HG03439 (cell line): ENCODE measurements at regions not wholly inside any gene's neighbourhood (a gene's known extent, or its start where the extent isn't known, plus 50 kb on each side); places are given as distances from the start of the nearest gene placed in this dataset.
"Not testable (repeated sequence)": the region's sequence is repeated elsewhere in the genome, so short reads cannot be mapped to it uniquely, and the experiment has no call there.

Experiments used
- ATAC-seq: cut with Tn5 transposase; IDR thresholded peaks from one replicate; pipeline ENCODE4 v1.9.1; 2021; ENCODE audit warnings: mild to moderate bottlenecking, moderate library complexity; ENCODE audit not compliant: unreplicated experiment

DNA sequence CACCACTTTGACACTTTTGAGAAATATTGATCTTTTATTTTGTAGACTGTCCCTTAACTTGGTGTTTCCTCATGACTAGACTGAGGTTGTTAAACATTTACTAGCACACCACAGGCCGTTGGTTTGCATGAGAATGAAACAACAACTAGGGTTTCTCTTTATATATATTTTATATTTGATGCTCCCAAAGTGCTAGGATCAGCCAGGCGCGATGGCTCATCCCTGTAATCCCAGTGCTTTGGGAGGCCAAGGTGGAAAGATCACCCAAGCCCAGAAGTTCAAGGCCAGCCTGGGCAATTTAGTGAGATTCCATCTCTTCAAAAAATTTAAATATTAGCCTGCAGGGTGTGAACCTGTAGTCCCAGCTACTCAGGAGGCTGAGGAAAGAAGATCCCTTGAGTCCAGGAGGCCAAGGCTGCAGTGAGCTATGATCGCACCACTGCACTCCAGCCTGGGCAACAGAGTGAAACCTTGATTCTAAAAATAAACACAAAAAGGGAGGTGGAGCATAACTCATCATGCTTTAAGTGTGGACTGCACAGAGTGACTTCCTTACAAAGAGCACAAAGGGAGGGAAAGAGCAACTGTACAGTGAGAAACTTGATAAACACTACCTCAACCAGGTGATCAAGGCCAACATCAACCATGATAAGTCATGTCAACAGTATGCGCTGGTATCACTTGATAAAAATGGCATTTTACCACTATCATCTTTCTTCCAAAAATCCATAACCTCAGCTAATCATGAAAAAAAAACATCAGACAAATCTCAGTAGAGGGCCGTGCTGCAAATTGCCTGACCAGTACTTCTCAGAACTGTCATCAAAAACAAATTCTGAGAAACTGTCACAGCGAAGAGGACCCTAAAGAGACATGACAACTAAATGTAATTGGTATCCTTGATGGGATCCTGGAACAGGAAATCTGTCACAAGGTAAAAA, 72.8 kb upstream of the ATF7IP2 start:
- peak; percentile 81 for ATAC-seq

DNA sequence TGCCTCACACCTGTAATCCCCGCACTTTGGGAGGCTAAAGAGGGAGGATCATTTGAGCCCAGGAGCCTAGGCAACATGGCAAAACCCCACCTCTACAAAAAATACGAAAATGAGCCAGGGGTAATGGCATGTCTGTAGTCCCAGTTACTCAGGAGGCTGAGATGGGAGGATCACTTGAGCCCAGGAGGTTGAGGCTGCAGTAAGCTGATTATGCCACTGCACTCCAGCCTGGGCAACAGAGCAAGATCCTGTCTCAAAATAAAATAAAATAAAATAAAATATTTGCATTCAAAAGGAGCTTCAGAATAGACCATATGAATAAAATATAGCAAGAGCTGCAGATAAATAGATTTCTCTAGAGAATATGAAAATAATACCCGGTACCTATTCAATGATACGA, 71.5 kb upstream of the ATF7IP2 start:
- no peak for ATAC-seq

DNA sequence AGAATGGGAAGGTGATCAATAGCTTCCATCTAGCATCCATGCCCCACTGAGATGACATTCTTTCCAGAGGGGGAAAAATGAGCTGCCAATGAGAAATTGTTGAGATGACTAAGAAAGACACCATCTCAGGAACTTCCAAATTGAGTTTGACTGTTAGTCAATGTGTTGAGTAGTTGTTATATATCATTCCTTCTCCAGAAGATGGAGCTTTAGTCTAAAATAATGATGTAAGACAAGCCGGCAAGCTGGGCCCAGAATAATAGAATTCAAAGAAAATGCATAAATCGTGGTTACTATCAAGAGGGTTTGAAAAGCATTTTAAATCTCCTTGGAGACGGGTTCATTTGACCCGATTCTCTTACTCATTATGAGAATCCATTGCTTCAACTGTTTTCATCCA, 71.0 kb upstream of the ATF7IP2 start:
- no peak for ATAC-seq

DNA sequence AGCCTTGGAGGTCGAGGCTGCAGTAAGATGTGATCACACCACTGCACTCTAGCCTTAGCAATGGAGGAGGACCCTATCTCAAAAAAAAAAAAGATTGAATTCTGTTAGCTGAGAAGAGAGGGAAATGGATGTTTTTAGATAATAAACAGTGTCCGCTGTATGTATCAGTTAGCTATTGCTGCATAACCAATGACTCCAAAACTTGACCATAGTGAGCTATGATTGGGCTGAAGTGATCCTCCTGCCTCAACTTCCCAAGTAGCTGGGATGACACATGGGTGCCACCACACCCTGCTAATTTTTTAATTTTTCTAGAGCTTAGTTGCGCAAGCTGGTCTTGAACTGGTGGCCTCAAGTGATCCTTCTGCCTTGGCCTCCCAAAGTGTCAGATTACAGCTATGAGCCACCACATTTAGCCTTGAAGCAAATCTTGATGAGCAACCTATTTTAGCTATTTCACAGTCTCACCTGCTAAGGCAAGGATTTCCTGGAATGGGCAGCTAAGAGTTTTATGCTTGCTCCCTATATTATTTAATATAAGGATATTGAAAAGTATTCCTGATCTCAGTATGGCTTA, 68.3 kb upstream of the ATF7IP2 start:
- ATAC-seq = no peak

DNA sequence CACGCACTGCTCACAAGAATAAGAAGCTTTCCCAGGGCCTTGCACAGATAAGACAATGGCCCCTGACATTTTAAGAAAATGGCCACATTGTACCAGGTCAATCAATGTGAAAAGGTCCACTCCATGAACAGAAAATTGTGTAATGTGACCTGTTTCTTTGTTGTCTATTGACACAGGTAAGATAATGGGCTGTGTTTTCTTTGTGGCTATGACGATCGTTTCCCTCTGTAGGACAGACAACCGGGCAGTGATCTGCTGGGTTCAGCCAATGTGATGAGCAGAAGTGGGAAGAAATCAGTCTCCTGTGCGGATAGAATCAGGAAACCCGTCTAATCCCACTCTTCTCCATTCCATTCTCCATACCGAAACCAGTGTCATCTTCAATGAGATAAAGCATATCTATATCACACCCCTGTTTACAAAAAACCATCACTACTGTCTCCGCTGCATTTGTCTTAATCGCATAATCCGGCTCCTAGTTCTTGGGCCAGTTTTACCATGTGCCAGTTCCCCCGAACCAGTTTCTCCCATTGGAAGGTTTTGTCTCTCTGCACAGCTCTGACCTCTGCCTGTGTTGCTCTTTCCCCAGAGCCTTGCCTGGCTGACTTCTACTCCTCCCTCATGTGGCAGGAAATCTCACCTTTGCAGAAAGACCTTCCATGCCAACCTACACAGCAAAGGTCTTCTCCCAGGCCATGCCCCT, 66.9 kb upstream of the ATF7IP2 start:
- ATAC-seq = no peak

DNA sequence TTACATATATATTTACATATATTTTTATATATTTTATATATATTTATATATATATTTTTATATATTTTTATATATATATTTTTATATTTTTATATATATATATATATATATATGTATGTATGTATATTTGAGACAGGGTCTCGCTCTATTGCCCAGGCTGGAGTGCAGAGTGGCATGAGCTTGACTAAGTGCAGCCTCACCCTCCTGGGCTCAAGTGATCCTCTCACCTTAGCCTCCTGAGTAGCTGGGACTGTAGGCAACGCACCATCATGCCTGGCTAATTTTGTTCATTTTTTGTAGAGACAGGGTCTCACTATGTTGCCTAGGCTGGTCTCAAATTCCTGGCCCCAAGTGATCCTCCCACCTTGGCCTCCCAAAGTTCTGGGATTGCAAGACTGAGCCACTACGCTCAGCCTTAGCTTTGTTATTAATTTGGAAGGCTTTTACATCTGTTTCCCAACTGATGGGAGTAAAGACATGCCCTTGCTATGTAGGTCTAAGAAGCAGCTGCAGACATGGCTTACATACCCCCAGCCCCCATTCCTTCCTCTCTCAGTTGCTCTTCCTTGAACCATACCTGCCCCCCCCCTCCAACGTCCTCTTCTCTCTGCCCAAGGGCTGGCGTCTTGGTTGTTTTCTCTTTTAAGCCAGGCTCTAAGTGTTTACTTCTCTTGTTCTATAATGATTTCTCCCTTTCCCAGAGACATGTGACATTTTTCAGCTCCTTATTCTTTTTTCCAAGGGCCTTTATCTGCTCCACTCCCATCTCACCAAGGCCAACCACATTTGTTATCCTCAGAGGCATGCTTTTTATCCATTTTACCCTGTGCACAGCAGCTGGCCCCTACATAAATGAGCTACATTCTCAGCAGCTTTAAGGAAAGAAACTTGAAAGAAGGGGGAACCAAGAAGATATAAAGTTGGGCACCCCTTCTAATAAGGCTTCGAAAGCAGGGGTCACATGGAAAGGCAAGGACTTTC, 64.2 kb upstream of the ATF7IP2 start:
- ATAC-seq = no peak

DNA sequence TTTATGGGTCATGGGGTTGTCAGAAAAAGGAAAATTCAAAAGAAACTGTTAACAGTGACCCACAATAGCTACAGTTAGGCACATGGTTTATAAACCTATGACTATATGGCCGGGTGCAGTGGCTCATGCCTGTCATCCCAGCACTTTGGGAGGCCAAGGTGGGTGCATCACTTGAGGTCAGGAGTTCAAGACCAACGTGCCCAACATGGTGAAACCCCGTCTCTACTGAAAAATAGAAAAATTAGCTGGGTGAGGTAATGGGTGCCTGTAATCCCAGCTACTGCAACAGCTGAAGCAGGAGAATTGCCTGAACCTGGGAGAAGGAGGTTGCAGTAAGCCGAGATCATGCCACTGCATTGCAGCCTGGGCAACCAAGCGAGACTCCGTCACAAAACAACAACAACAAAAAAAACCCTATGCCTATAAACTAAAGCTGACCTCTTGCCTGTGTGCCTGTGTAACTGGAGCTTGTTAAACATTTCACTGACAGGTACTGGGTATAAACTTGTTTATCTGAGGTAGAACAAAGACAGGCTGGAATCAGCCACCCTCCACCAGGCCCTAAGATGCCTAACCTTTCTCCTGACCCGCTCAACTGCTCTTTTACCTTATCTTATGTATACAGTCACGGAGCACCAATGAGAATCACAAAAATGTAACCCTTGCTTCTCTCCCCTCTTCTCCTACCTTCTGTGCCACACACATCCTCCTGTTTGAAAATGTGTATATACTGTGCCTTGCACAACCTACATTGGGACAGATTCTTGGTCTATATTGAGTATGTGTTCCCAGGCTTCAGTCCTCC, 62.9 kb upstream of the ATF7IP2 start:
- ATAC-seq = no peak

DNA sequence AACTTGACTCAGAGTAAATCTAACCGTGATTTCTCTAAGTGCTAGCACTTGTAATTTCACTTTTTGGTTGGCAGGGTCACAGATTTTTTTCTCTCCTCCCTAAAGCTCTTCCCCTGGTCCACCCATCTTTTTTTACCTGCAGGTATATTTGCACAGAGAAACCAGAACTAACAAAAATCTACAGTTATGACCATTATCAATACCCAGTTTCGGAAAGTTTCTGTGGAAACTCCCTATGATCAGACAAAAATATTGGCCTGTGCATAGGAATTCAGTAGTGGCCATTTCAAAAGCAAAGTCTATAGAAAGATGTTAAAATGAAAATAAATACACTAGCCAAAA, 62.4 kb upstream of the ATF7IP2 start:
- ATAC-seq = no peak

DNA sequence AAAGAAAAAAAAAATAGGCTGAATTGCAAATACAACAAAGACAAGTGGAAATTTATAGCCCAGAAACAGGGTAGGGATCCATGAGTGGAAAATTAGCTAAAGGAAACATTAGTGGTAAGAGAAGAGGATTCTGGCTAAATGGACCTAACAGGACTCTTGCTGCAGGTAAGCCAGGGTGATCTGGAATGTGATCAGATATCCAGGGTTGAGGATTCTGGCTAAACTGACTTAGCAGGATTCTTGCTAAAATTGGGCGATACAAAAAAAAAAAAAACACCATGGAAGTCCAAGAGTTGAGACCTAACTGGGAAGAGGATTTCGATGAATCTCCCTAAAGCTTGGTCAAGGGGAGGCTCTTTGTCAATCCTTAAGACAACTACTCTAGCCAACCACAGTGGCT, 61.7 kb upstream of the ATF7IP2 start:
- no peak for ATAC-seq

DNA sequence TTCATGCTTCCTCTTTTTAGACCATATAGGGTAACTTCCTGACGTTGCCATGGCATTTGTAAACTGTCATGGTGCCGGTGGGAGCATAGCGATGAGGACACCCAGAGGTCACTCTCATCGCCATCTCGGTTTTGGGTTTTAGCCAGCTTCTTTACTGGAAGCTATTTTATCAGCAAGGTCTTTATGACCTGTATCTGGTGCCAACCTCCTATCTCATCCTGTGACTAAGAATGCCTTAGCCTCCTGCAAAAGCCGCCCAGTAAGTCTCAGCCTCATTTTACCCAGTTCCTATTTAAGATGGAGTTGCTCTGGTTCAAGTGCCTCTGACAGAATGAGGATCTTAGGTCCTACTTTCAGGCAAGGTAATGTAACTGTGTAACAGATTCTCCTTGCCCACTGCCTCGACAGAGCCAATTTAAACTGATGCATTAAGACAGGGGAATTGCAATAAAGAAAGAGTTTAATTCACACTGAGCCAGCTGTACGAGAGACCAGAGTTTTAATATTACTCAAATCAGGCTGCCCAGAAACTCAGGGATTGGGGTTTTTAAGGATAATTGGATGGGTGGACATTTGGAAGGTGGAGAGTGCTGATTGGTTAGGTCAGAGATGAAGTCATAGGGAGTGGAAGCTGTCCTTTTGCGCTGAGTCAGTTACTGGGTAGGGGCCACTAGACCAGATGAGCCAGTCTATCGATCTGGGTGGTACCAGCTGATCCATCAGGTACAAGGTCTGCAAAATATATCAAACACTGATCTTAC, 59.9 kb upstream of the ATF7IP2 start:
- ATAC-seq = no peak

DNA sequence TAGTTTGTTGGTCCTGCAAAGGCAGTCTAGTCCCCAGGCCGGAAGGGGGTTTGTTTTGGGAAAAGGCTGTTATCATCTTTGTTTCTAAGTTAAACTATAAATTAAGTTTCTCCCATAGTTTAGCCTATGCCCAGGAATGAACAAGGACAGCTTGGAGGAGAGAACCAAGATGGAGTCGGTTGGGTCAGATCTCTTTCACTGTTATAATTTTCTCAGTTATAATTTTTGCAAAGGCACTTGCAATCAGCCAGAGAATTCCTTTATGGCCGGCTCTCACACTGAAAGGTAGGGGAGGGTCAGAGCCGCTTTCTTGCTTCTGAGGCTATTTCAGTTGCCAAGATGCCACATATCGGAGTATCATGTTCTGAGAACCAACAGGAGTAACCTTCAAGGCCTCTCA, 59.2 kb upstream of the ATF7IP2 start:
- no peak for ATAC-seq

DNA sequence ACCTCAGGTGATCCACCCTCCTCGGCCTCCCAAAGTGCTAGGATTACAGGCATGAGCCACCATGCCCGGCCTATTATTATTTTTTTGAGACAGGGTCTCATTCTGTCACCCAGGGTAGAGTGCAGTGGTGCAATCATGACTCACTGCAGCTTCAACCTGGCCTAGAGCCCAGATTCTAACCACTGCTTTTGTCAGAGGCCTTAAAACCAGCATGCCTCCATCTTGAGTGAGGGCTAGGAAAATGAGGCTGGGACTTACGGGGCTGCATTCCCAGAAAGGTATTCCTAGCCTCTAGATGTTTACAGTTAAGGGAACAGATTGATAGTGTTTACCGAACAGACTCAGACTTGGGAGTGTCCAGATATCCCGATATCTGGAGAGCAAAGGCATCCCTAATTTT, 57.6 kb upstream of the ATF7IP2 start:
- not testable (repeated sequence) for ATAC-seq

DNA sequence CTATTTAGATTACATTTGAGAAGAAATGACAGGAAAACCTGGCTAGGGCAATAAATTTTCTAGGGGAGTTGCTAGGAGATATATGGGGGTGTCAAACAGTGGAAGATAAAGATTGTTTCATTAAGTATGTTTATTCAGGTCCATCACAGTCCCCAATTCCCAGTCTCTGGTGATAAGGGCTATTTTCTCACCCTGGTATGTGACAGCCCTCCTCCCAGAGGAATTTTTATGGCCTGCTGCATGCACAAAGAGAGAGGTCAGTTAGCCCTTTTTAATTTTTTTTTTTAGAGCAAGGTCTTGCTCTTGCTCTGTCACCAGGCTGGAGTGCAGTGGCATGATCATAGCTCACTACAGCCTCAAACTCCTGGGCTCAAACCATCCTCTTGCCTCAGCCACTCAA, 53.6 kb upstream of the ATF7IP2 start:
- no peak for ATAC-seq

DNA sequence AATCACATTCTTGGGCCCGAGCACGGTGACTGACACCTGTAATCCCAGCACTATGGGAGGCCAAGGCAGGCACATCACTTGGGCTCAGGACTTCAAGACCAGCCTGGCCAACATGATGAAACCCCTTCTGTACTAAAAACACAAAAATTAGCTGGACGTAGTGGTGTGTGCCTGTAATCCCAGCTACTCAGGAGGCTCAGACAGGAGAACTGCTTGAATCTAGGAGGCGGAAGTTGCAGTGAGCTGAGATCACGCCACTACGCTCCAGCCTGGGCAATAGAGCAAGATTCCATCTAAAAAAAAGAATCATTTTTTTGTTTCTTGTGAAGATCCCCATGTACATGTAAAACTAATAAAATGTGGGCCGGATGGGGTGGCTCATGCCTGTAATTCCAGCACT, 53.1 kb upstream of the ATF7IP2 start:
- no peak for ATAC-seq

DNA sequence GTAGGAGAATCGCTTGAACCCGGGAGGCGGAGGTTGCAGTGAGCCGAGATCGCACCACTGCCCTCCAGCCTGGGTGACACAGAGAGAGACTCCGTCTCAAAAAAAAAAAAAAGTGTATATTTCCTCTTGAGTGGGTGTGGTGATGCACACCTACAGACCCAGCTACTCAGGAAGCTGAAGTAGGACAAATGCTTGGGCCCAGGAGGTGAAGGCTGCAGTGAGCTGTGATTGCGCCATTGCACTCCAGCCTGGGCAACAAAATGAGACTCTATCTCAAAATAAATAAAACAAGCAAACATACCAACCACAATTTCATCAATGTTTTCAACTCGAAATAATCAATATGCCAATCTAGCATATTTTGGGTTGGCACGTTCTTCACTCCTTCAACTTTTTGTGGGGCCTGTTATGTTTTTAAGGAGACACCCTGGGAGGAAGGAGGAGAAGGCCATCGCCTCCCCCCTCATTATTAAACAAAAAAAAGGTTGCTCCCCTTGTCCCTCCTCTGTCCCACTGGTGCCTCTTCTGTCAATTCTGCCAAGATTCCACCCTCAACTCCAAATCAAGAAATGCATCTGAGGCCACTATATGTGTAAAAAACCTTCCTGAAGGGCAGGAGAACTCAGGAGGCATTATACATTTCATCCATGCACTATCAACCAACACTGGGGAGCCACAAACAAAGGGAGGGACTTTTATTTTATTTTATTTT, 52.4 kb upstream of the ATF7IP2 start:
- no peak for ATAC-seq

DNA sequence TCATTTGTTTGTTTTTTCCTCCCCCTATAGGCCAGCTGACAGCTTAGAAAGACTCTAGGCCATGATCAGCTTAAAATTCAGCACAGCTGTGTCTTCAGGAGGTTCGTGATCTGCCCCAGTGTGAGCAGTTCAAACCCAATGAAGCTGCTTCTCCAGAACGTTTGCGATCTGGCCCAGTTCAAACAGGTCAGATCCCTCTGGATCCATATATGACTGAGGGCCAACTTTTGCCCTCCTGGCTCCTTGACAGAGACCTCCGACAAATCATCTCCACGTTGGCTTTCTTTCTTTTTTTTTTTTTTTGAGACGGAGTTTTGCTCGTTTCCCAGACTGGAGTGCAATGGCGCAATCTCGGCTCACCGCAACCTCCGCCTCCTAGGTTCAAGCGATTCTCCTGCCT, 50.2 kb upstream of the ATF7IP2 start:
- ATAC-seq = no peak
